Astrocyte of the spinal cord (primary cell): ENCODE measurements at regions not wholly inside any gene's neighbourhood (a gene's known extent, or its start where the extent isn't known, plus 50 kb on each side); places are given as distances from the start of the nearest gene placed in this dataset.

ENCODE experiments used
- DNase-seq: peaks from one replicate; pipeline ENCODE4 v3.0.0; 2011; ENCODE audit warnings: low read depth, low spot score
- H3K4me3 ChIP-seq: 2 replicates; pipeline ENCODE4 v1.5.1; 2011; ENCODE audit warnings: low read depth, mild to moderate bottlenecking, low read length, moderate library complexity
- CTCF ChIP-seq: IDR thresholded peaks from 2 replicates; pipeline ENCODE4 v1.5.1; 2012; ENCODE audit warnings: low read depth, mild to moderate bottlenecking, low read length, inconsistent platforms
- in situ Hi-C: cut with HindIII; loops from 2 replicates; pipeline ENCODE4 v1.10.0; 2017; ENCODE audit warnings: low sequenced_read_pairs

DNA sequence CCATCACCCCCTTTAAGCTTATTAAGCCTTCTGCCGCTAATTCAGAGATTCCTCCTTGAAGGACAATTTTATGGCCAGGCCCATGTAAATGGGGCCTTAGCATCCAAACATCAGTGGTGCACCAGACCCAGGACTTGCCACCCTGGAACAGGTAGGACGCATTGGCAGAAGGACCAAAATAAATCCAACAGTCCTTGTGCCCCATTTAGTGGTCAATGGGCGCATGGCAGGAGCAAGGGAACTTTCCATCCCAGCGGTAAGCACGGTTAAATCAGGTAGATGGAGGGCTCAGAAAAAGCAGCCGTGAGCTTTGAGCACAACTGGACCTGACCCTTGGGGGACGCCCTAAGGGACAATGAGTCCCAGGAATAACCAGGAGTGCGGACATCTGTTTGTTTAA, 540.8 kb upstream of the ROBO1 start:
- in situ Hi-C loops = no loop called here
- no peak for DNase-seq
- no peak for TF ChIP-seq CTCF
- no peak overlapping the region for H3K4me3 ChIP-seq

DNA sequence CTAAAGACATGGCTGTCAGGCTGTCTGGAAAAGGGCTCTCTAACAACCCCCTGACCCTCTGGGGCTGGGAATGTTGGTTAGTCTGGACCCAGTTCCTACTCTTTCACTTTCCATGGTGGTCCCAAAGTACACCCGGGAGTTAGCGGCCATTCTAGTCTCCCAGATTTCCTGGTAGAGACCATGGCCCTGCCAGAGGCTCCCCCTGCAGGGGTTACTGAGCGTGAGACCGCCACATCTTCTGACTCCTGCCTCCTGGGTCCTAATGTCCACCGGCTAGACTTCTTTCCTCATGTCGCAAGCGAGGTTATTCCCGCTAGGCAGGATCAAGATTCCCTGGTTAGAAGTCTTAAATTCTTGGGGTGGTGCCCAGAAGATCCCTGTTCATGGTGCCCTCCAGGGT, 540.0 kb upstream of the ROBO1 start:
- in situ Hi-C loops = no loop called here
- no peak overlapping the region for H3K4me3 ChIP-seq
- TF ChIP-seq CTCF = no peak
- DNase-seq = no peak

DNA sequence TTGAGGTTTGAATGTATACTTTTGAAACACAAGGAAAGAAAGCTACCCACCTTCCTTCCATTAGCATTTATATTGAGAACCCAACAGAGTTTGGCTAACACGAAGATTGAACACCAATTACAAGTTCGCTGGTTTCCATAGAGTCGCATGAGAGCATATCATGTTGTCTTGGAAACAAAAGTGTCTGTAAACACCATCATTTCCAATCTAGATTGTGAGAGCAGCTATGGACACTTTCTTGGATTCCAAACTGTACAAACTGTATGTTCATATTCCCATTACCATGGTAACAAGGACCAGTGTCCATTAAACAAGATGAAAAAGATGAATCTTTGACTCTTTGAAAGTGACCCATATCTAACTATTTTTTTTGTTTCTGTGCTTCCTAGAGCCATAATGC, 529.9 kb upstream of the ROBO1 start:
- in situ Hi-C loops = no loop called here
- H3K4me3 ChIP-seq = no peak overlapping the region
- TF ChIP-seq CTCF = no peak
- DNase-seq = no peak

GRCh38 chr3:80285388-80285787, 517.6 kb upstream of the ROBO1 start:
- DNase-seq = peak; percentile 66
- no peak for TF ChIP-seq CTCF
- H3K4me3 ChIP-seq = no peak overlapping the region
- in situ Hi-C loops = no loop called here

GRCh38 chr3:80283783-80284182, 516.0 kb upstream of the ROBO1 start:
- no peak for TF ChIP-seq CTCF
- in situ Hi-C loops = no loop called here
- no peak for DNase-seq
- H3K4me3 ChIP-seq = no peak overlapping the region

DNA sequence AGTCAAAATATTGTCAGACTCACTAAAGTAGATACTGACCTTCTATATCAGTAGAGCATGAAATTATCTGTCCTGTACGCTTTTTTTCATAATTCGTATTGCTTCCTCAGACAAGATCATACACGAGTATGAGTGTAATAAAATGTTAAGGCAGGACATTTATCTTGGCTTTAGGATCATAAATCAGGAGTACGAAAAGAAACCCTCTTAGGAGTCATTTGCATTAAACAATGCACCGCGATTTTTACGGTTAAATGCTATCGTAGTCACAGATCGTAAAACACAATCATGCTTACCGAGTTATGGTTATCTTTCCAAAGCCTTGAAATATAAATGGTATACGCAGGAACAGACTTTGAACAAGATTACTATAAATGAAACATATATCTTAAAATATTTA, 510.3 kb upstream of the ROBO1 start:
- in situ Hi-C loops = no loop called here
- no peak for DNase-seq
- TF ChIP-seq CTCF = no peak

GRCh38 chr3:80275120-80275519, 507.3 kb upstream of the ROBO1 start:
- DNase-seq = no peak
- no peak for TF ChIP-seq CTCF
- no peak overlapping the region for H3K4me3 ChIP-seq
- in situ Hi-C loops = no loop called here

More for the DNA sequence above, 510.3 kb upstream of the ROBO1 start:
- no peak overlapping the region for H3K4me3 ChIP-seq
